HEK293T (cell line): ENCODE measurements at regions not wholly inside any gene's neighbourhood (a gene's known extent, or its start where the extent isn't known, plus 50 kb on each side); places are given as distances from the start of the nearest gene placed in this dataset.

Source experiments
- CTCF ChIA-PET: fragments of 350-600 bp; formaldehyde crosslinking; extraction: SDS; loops from one replicate; lab custom pipeline; 2021; ENCODE audit warnings: antibody characterized with exemption, inconsistent platforms; lab: Yijun Ruan, JAX
- POLR2A ChIA-PET: fragments of 350-600 bp; formaldehyde crosslinking; extraction: SDS; loops from one replicate; lab custom pipeline; 2020; ENCODE audit warnings: antibody characterized with exemption, inconsistent platforms; lab: Yijun Ruan, JAX
- DNase-seq: peaks from one replicate; pipeline ENCODE4 v3.0.0; 2012; ENCODE audit warnings: mixed read lengths; ENCODE audit errors: extremely low spot score
- ARNT ChIP-seq: fragments of 450-650 bp; IDR thresholded peaks from 2 replicates; pipeline ENCODE4 v1.6.1; 2017; ENCODE audit warnings: mild to moderate bottlenecking
- BHLHE40 ChIP-seq: fragments of 450-650 bp; IDR thresholded peaks from 2 replicates; pipeline ENCODE4 v1.6.1; 2016; ENCODE audit warnings: mild to moderate bottlenecking, moderate library complexity, borderline replicate concordance
- CTBP1 ChIP-seq: fragments of 450-650 bp; IDR thresholded peaks from 2 replicates; pipeline ENCODE4 v1.6.1; 2016; ENCODE audit warnings: borderline replicate concordance
- ELF4 ChIP-seq: fragments of 450-650 bp; IDR thresholded peaks from 2 replicates; pipeline ENCODE4 v1.6.1; 2017; ENCODE audit warnings: antibody characterized with exemption
- FOXA1 ChIP-seq: fragments of 450-650 bp; IDR thresholded peaks from 2 replicates; pipeline ENCODE4 v1.6.1; 2016; ENCODE audit warnings: mild to moderate bottlenecking
- FOXK2 ChIP-seq: fragments of 450-650 bp; IDR thresholded peaks from 2 replicates; pipeline ENCODE4 v1.6.1; 2016; ENCODE audit warnings: mild to moderate bottlenecking
- FOXM1 ChIP-seq: fragments of 450-650 bp; IDR thresholded peaks from 2 replicates; pipeline ENCODE4 v1.6.1; 2017; ENCODE audit warnings: mild to moderate bottlenecking, borderline replicate concordance
- HDGF ChIP-seq: fragments of 450-650 bp; IDR thresholded peaks from 2 replicates; pipeline ENCODE4 v1.6.1; 2017; ENCODE audit warnings: antibody characterized with exemption, borderline replicate concordance
- L3MBTL2 ChIP-seq: fragments of 450-650 bp; conservative IDR thresholded peaks from 2 replicates; pipeline ENCODE4 v1.6.1; 2016; ENCODE audit warnings: mild to moderate bottlenecking
- LEF1 ChIP-seq: fragments of 450-650 bp; IDR thresholded peaks from 2 replicates; pipeline ENCODE4 v1.6.1; 2017; ENCODE audit warnings: mild to moderate bottlenecking, borderline replicate concordance
- NFRKB ChIP-seq: fragments of 450-650 bp; IDR thresholded peaks from 2 replicates; pipeline ENCODE4 v1.6.1; 2016; ENCODE audit warnings: mild to moderate bottlenecking, moderate library complexity
- PKNOX1 ChIP-seq: fragments of 450-650 bp; IDR thresholded peaks from 2 replicates; pipeline ENCODE4 v1.6.1; 2016
- SP1 ChIP-seq: fragments of 450-650 bp; IDR thresholded peaks from 2 replicates; pipeline ENCODE4 v1.6.1; 2017
- SUZ12 ChIP-seq: fragments of 450-650 bp; IDR thresholded peaks from 2 replicates; pipeline ENCODE4 v1.6.1; 2016; ENCODE audit warnings: mild to moderate bottlenecking
- TARDBP ChIP-seq: fragments of 450-650 bp; IDR thresholded peaks from 2 replicates; pipeline ENCODE4 v1.6.1; 2016
- ZNF384 ChIP-seq: fragments of 450-650 bp; IDR thresholded peaks from 2 replicates; pipeline ENCODE4 v1.6.1; 2016

- POLR2A ChIA-PET, result no interaction called here
- TF ChIP-seq L3MBTL2, result no peak
- no peak for DNase-seq
- CTCF ChIA-PET, result interaction anchor here (0.9 to 1.1 kb wide), 3 partner anchors 14 to 62 kb away, joined by 3 read pairs; no protein-coding TSS in a partner anchor
Measured at GRCh38 chr4:189084671-189085070, 856.0 kb upstream of the FRG1 start.

DNA sequence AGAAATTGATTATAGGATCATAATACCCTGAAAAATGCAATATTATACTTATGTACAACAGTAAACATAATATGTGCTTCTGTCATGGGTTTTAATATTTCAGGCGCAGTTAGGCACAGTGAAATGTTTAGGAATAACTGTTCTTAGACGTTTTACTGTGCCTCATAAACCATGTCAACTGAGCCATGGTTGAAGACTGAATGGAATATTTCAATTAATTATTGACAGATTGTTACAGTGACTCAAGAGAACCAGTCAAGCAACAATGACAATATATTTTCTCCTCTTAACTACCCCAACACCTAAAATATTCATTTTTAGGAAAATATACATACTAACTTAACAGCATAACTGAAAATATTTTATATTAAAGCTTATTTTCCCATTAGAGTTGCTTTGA is 852.7 kb upstream of the FRG1 start:
- ChIA-PET CTCF (no interaction called here), POLR2A (no interaction called here)
- TF ChIP-seq TARDBP (no peak), SP1 (no peak), SUZ12 (no peak), ELF4 (no peak), HDGF (no peak), FOXM1 (no peak), L3MBTL2 (no peak), CTBP1 (no peak), NFRKB (no peak), ZNF384 (no peak), LEF1 (no peak), FOXA1 (no peak), BHLHE40 (no peak), FOXK2 (no peak), PKNOX1 (no peak), ARNT (no peak)
- DNase-seq, result no peak

DNA sequence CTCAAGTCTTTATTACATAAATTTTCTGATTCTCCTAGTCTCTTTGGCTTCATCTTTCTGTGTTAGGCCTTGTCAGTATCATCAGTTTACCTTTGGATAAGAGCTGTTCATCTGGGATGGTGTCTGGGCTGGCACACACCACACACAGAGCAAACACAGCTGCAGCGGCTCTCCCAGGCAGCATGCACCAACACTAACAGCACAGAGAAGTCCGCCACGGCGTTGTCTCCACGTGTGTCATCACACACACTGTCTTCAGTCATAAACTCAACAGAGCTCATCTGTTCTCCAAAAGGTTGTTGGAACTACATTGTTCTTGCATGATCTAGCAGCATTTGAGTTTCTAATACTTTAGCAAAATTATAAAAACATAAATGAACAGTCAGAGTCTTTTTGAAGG is 851.9 kb upstream of the FRG1 start:
- POLR2A ChIA-PET, result no interaction called here
- no peak for TF ChIP-seq BHLHE40
- TF ChIP-seq SP1, result no peak
- TF ChIP-seq TARDBP, result no peak
- no peak for TF ChIP-seq ARNT
- TF ChIP-seq FOXA1, result no peak
- TF ChIP-seq FOXM1, result no peak
- no peak for TF ChIP-seq HDGF
- TF ChIP-seq CTBP1, result no peak
- no peak for TF ChIP-seq PKNOX1
- TF ChIP-seq LEF1, result no peak
- no peak for TF ChIP-seq ELF4
- no peak for DNase-seq
- CTCF ChIA-PET, result interaction anchor here (0.9 kb wide), 1 partner anchor 55 kb away, joined by 3 read pairs; no protein-coding TSS in a partner anchor

GRCh38 chr4:189090174-189090814 is 850.4 kb upstream of the FRG1 start:
- TF ChIP-seq ELF4 (no peak), SUZ12 (no peak), ZNF384 (no peak), HDGF (no peak), NFRKB (no peak), FOXK2 (no peak), LEF1 (no peak), ARNT (no peak)
- POLR2A ChIA-PET, result no interaction called here
- peak; percentile 21 for DNase-seq
- CTCF ChIA-PET, result interaction anchor here (0.6 to 1.6 kb wide), 19 partner anchors 9 to 809 kb away, joined by 3 to 6 read pairs (median 4); no protein-coding TSS in a partner anchor

DNA sequence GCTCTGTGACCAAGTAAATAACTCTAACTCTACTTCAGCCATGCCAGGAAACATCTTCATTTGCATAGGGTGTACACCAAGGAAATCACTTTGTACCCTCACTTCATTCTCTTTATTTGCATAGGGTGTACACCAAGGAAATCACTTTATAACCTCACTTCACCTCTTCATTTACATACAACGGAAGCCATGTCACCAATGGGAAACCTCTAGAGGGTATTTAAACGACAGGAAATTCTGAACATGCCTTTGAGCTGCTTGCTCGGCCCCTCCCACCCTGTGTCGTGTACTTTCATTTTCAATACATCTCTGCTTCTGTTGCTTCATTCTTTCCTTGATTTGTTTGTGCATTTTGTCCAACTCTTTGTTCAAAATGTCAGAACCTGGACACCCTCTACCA is 848.1 kb upstream of the FRG1 start:
- POLR2A ChIA-PET, result no interaction called here
- TF ChIP-seq ZNF384 (no peak), ELF4 (no peak), LEF1 (no peak), FOXM1 (no peak), SUZ12 (no peak), FOXK2 (no peak), FOXA1 (no peak), HDGF (no peak), ARNT (no peak), CTBP1 (no peak), TARDBP (no peak), SP1 (no peak), PKNOX1 (no peak), NFRKB (no peak), BHLHE40 (no peak), L3MBTL2 (no peak)
- CTCF ChIA-PET, result no interaction called here
- no peak for DNase-seq

DNA sequence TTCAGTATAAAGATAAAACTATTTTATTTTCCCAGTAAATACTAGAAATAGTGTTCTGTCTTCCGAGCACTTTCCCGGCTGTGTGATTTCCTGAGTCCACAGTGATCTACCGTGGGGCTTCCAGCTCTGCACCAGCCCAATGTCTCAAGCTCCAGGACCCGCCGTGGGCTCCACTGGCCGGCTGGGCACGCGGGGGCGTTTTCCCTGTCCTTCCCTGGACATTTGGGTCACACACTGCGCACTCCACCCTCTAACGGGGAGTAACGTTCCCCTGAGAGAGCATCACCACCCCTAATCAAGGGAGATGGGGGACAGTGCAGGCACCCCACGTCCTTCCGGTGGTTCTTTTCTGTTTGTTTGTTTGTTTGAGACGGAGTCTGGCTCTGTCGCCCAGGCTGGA is 844.6 kb upstream of the FRG1 start:
- no peak for DNase-seq
- CTCF ChIA-PET, result interaction anchor here (0.6 kb wide), 1 partner anchor 673 kb away, joined by 4 read pairs; no protein-coding TSS in a partner anchor
- POLR2A ChIA-PET, result no interaction called here
- TF ChIP-seq FOXK2, result no peak
- TF ChIP-seq HDGF, result no peak
- no peak for TF ChIP-seq ZNF384
- no peak for TF ChIP-seq L3MBTL2
- TF ChIP-seq NFRKB, result no peak
- no peak for TF ChIP-seq SP1
- no peak for TF ChIP-seq BHLHE40
- TF ChIP-seq FOXA1, result no peak

DNA sequence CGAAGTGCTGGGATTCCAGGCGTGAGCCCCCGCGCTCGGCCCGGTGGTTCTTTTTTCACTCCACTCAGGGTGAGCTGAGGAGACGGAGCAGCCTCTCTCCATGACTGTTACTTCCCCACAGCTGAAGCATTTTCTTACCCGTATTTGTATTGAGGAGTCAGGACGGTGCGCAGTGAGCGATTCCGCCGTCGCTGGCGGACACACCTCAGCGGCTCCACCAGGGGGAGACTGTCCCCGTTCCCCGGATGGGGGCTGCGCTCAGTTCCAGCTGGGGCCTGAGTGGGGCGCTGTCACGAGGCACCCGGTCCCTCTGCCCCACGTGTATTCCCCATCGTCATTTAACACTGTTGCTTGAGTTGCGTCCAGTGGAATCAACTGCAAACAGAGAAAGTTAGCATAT is 844.0 kb upstream of the FRG1 start:
- ChIA-PET POLR2A (no interaction called here), CTCF (interaction anchor here (0.6 kb wide), 1 partner anchor 673 kb away, joined by 4 read pairs; no protein-coding TSS in a partner anchor)
- TF ChIP-seq PKNOX1, result no peak
- TF ChIP-seq BHLHE40, result no peak
- TF ChIP-seq L3MBTL2, result no peak
- TF ChIP-seq HDGF, result no peak
- TF ChIP-seq NFRKB, result no peak
- no peak for TF ChIP-seq SP1
- no peak for TF ChIP-seq SUZ12
- no peak for TF ChIP-seq TARDBP
- TF ChIP-seq FOXM1, result no peak
- TF ChIP-seq FOXA1, result no peak
- no peak for TF ChIP-seq ELF4
- TF ChIP-seq ARNT, result no peak
- TF ChIP-seq CTBP1, result no peak
- TF ChIP-seq ZNF384, result no peak
- no peak for TF ChIP-seq LEF1
- no peak for TF ChIP-seq FOXK2
- DNase-seq, result no peak
